ENCODE measurements at regions not wholly inside any gene's neighbourhood (a gene's known extent, or its start where the extent isn't known, plus 50 kb on each side); places are given as distances from the start of the nearest gene placed in this dataset.

DNA sequence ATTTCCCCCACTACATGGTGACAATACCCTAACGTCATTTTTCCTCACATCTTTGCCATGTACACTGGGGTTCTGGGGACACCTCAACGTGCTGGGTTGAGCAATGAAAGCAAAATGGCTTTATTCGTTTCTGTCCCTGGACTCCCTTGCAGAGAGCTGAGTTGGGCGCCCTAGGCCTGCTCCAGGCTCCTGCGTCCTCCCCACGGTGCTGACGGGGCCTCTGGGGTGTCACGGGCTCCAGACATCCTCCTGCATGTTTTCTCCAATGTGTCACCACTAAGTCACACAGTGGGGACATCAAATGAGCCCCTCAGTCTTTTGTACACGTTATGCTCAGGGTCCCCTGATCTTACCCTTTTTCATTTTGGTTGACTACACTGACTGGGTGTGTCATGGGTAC lies 99.8 kb downstream of the TTLL2 start (continued):
- TF ChIP-seq AKNA (CRISPR knock-in tag; IDR thresholded peaks at IDR 0.05; ENCODE audit: borderline replicate concordance) (no peak), AHR (CRISPR knock-in tag; IDR thresholded peaks at IDR 0.05) (no peak), SRSF1 (optimal IDR thresholded peaks at IDR 0.05; ENCODE audit: low read depth, low read length) (no peak), ZBTB7A (CRISPR knock-in tag; IDR thresholded peaks at IDR 0.05) (no peak), ZNF205 (CRISPR knock-in tag; IDR thresholded peaks at IDR 0.05) (no peak), ZNF644 (CRISPR knock-in tag; IDR thresholded peaks at IDR 0.05; ENCODE audit: low read depth) (no peak), ZNF33A (CRISPR knock-in tag; IDR thresholded peaks at IDR 0.05; ENCODE audit: borderline replicate concordance) (no peak), ZNF629 (CRISPR knock-in tag; conservative IDR thresholded peaks at IDR 0.05) (no peak), RCOR2 (CRISPR knock-in tag; IDR thresholded peaks at IDR 0.05) (no peak), KLF12 (CRISPR knock-in tag; IDR thresholded peaks at IDR 0.05; ENCODE audit: borderline replicate concordance) (0 out of 2 replicates have a peak, but pooled peaks have one; percentile 49), IRF9 (CRISPR knock-in tag; IDR thresholded peaks at IDR 0.05; ENCODE audit: borderline replicate concordance) (0 out of 2 replicates have a peak, but pooled peaks have one; percentile 3), HIVEP1 (CRISPR knock-in tag; IDR thresholded peaks at IDR 0.05) (no peak), POGZ (CRISPR knock-in tag; IDR thresholded peaks at IDR 0.05) (no peak), ZFP37 (CRISPR knock-in tag; IDR thresholded peaks at IDR 0.05; ENCODE audit: borderline replicate concordance) (0 out of 2 replicates have a peak, but pooled peaks have one; percentile 59), FOXA3 (CRISPR knock-in tag; IDR thresholded peaks at IDR 0.05) (no peak), ZNF263 (CRISPR knock-in tag; IDR thresholded peaks at IDR 0.05) (0 out of 2 replicates have a peak, but pooled peaks have one; percentile 16), ZNF264 (CRISPR knock-in tag; IDR thresholded peaks at IDR 0.05) (no peak), ZNF432 (CRISPR knock-in tag; IDR thresholded peaks at IDR 0.05; ENCODE audit: borderline replicate concordance) (no peak), ZC3H13 (CRISPR knock-in tag; IDR thresholded peaks at IDR 0.05) (no peak), GPN1 (CRISPR knock-in tag; IDR thresholded peaks at IDR 0.05; ENCODE audit: borderline replicate concordance) (no peak), ZNF232 (CRISPR knock-in tag; IDR thresholded peaks at IDR 0.05; ENCODE audit: borderline replicate concordance) (0 out of 2 replicates have a peak, but pooled peaks have one; percentile 74), ZSCAN20 (CRISPR knock-in tag; IDR thresholded peaks at IDR 0.05; ENCODE audit: borderline replicate concordance) (0 out of 2 replicates have a peak, but pooled peaks have one; percentile 31), MIER3 (CRISPR knock-in tag; IDR thresholded peaks at IDR 0.05; ENCODE audit: borderline replicate concordance) (no peak), ZNF7 (CRISPR knock-in tag; IDR thresholded peaks at IDR 0.05) (no peak)
- TF ChIP-seq, protein P1, sequence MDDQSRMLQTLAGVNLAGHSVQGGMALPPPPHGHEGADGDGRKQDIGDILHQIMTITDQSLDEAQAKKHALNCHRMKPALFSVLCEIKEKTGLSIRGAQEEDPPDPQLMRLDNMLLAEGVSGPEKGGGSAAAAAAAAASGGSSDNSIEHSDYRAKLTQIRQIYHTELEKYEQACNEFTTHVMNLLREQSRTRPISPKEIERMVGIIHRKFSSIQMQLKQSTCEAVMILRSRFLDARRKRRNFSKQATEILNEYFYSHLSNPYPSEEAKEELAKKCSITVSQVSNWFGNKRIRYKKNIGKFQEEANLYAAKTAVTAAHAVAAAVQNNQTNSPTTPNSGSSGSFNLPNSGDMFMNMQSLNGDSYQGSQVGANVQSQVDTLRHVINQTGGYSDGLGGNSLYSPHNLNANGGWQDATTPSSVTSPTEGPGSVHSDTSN (CRISPR knock-in tag; IDR thresholded peaks at IDR 0.05; ENCODE audit: borderline replicate concordance): no peak
